K562 (cell line): ENCODE measurements at regions not wholly inside any gene's neighbourhood (a gene's known extent, or its start where the extent isn't known, plus 50 kb on each side); places are given as distances from the start of the nearest gene placed in this dataset.
A peak's percentile ranks its signal among the peaks of the same experiment; 100 is the strongest.

ENCODE experiments used
- ARID1B ChIP-seq: fragments of 450-650 bp; IDR thresholded peaks from 2 replicates; pipeline ENCODE4 v1.6.1; 2016; ENCODE audit warnings: antibody characterized with exemption, mild to moderate bottlenecking, inconsistent platforms
- ASH1L ChIP-seq: fragments of 450-650 bp; IDR thresholded peaks from 2 replicates; pipeline ENCODE4 v1.6.1; 2018; ENCODE audit warnings: borderline replicate concordance, mild to moderate bottlenecking, low read depth; ENCODE audit not compliant: partially characterized antibody
- BHLHE40 ChIP-seq: IDR thresholded peaks from 2 replicates; pipeline ENCODE4 v1.6.1; 2011; ENCODE audit warnings: low read length, improper control_type of control experiment
- BMI1 ChIP-seq: fragments of 150-350 bp; IDR thresholded peaks from 2 replicates; pipeline ENCODE4 v1.6.1; 2014; ENCODE audit warnings: low read length
- CREB3L1 ChIP-seq: fragments of 450-650 bp; IDR thresholded peaks from 2 replicates; pipeline ENCODE4 v1.6.1; 2014; ENCODE audit warnings: low read depth, mild to moderate bottlenecking, moderate library complexity, borderline replicate concordance
- GABPB2 ChIP-seq: fragments of 250-450 bp; sonication (Bioruptor Pico); conservative IDR thresholded peaks from 2 replicates; pipeline ENCODE4 v1.5.1; 2021; ENCODE audit warnings: mild to moderate bottlenecking
- HNRNPH1 ChIP-seq: fragments of 200-400 bp; formaldehyde crosslinking; optimal IDR thresholded peaks from 2 replicates; pipeline ENCODE3; 2017; ENCODE audit warnings: low read depth, mild to moderate bottlenecking, low read length, moderate library complexity
- ID3 ChIP-seq, 2 experiments: fragments of 250-450 bp in 1 of 2; fragments of 450-650 bp in 1 of 2; sonication (Bioruptor Pico) in 1 of 2; IDR thresholded peaks; 2 replicates each; pipeline versions ENCODE4 v1.6.1 to v1.8.0; 2016 to 2021; ENCODE audit warnings: mild to moderate bottlenecking in 2 of 2, moderate library complexity in 2 of 2, missing compliant biosample characterization in 1 of 2, missing genetic modification characterization in 1 of 2
- KDM5B ChIP-seq: fragments of 200-600 bp; sonication (generic); IDR thresholded peaks from 2 replicates; pipeline ENCODE4 v1.6.1; 2012; ENCODE audit warnings: low read depth, mild to moderate bottlenecking, moderate library complexity, low read length, control low read depth, inconsistent platforms; ENCODE audit not compliant: insufficient replicate concordance
- KLF16 ChIP-seq: IDR thresholded peaks from 2 replicates; pipeline ENCODE4 v1.6.1; 2016; ENCODE audit warnings: antibody characterized with exemption
- NFE2 ChIP-seq: IDR thresholded peaks from 2 replicates; pipeline ENCODE4 v1.6.1; 2014; ENCODE audit warnings: antibody characterized with exemption, low read depth
- PHB2 ChIP-seq: fragments of 450-650 bp; IDR thresholded peaks from 2 replicates; pipeline ENCODE4 v1.6.1; 2017; ENCODE audit warnings: low read depth
- POLR2AphosphoS5 ChIP-seq: IDR thresholded peaks from 2 replicates; pipeline ENCODE4 v1.6.1; 2011; ENCODE audit warnings: mild to moderate bottlenecking, low read depth, low read length, moderate library complexity; ENCODE audit not compliant: control insufficient read depth, insufficient read depth
- RBM34 ChIP-seq: fragments of 200-400 bp; formaldehyde crosslinking; IDR thresholded peaks from 2 replicates; pipeline ENCODE4 v1.6.1; 2018; ENCODE audit warnings: low read length, borderline replicate concordance; ENCODE audit not compliant: insufficient read depth
- SAFB2 ChIP-seq: fragments of 200-400 bp; formaldehyde crosslinking; IDR thresholded peaks from 2 replicates; pipeline ENCODE4 v1.6.1; 2018; ENCODE audit warnings: borderline replicate concordance, low read length, low read depth, moderate library complexity; ENCODE audit not compliant: severe bottlenecking
- TBL1XR1 ChIP-seq, 2 experiments: IDR thresholded peaks; 2 replicates each; pipeline ENCODE4 v1.6.1; 2012; ENCODE audit warnings: improper control_type of control experiment in 2 of 2, low read length in 2 of 2, mild to moderate bottlenecking in 1 of 2
- UBTF ChIP-seq, 2 experiments: IDR thresholded peaks; 2 replicates each; pipeline ENCODE4 v1.6.1; 2012; ENCODE audit warnings: improper control_type of control experiment in 2 of 2, low read depth in 2 of 2, low read length in 2 of 2, borderline replicate concordance in 1 of 2
- USF1 ChIP-seq: sonication (generic); formaldehyde crosslinking; IDR thresholded peaks from 2 replicates; pipeline ENCODE4 v1.9.0; 2022; ENCODE audit warnings: mild to moderate bottlenecking, missing genetic modification reagents
- ZNF717 ChIP-seq: fragments of 250-450 bp; sonication (Bioruptor Pico); IDR thresholded peaks from 2 replicates; pipeline ENCODE4 v1.5.0; 2021
- ZNF740 ChIP-seq, 3 experiments: fragments of 200-800 bp in 1 of 3; sonication (Bioruptor generic) in 1 of 3; sonication (generic) in 1 of 3; formaldehyde crosslinking in 1 of 3; IDR thresholded peaks; 2 replicates each; pipeline versions ENCODE4 v1.6.1 to v1.8.0; 2016 to 2022; ENCODE audit warnings: mild to moderate bottlenecking in 2 of 3, missing compliant biosample characterization in 2 of 3, missing genetic modification characterization in 2 of 3, missing genetic modification reagents in 1 of 3
- ZNF766 ChIP-seq: fragments of 200-800 bp; sonication (Bioruptor generic); conservative IDR thresholded peaks from 2 replicates; pipeline ENCODE4 v1.6.1; 2016; ENCODE audit warnings: missing genetic modification characterization, missing compliant biosample characterization

GRCh38 chr5:89055015-89055694, 172.2 kb upstream of the MEF2C start (continued):
- TF ChIP-seq ZNF740 (CRISPR knock-in tag; IDR thresholded peaks at IDR 0.05) (no peak), ZNF740 (tag; IDR thresholded peaks at IDR 0.05) (no peak), PHB2 (no peak), USF1 (CRISPR knock-in tag) (no peak), ASH1L (no peak), ARID1B (peak; percentile 92), GABPB2 (CRISPR knock-in tag) (no peak), ZNF717 (no peak), NFE2 (0 out of 2 replicates have a peak, but pooled peaks have one; percentile 18), RBM34 (no peak), HNRNPH1 (no peak), ID3 (CRISPR knock-in tag; IDR thresholded peaks at IDR 0.05) (no peak), ID3 (tag; IDR thresholded peaks at IDR 0.05) (no peak; the same call in 1 of the 2 replicates), TBL1XR1 (IDR thresholded peaks at IDR 0.05; ENCODE audit: low read length in 2 of 2) (0 out of 4 replicates have a peak, but pooled peaks of 1 of the 2 experiments have one; percentile 11), BHLHE40 (no peak), SAFB2 (no peak), UBTF (IDR thresholded peaks at IDR 0.05; ENCODE audit: borderline replicate concordance in 1 of 2, low read depth in 2 of 2, low read length in 2 of 2) (no peak), BMI1 (no peak), KDM5B (no peak), ZNF766 (CRISPR knock-in tag) (no peak), POLR2AphosphoS5 (peak; percentile 67; the same call in 1 of the 2 replicates), CREB3L1 (no peak), KLF16 (peak; percentile 82)
